HG03135 (cell line): ENCODE measurements at regions not wholly inside any gene's neighbourhood (a gene's known extent, or its start where the extent isn't known, plus 50 kb on each side); places are given as distances from the start of the nearest gene placed in this dataset.

ENCODE experiments used
- ATAC-seq: cut with Tn5 transposase; IDR thresholded peaks from one replicate; pipeline ENCODE4 v1.9.1; 2021; ENCODE audit warnings: mild to moderate bottlenecking, moderate library complexity; ENCODE audit not compliant: unreplicated experiment

- ATAC-seq, result no peak
Measured at GRCh38 chr5:165560648-165561047, 2055.2 kb downstream of the MAT2B start.

DNA sequence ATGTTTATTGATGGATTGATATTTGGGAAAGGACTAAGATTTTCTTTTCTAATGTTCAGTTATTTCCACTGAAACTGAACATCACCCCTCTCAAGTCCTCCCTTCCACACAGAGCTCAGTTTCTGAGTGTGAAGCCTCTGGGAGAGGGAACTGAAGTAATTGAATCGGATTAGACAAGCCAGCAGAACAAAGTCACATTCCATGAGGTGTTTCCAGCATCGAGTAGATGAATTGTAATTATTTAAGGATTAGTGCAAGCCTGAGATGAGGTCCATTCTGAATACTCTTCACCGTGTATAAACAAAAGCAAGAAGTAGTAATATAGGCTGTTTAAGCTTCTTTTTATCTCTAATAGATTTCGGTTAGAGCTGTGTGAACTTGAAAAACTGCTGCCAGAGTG is 2060.5 kb downstream of the MAT2B start:
- no peak for ATAC-seq

GRCh38 chr5:165569551-165569950 is 2064.1 kb downstream of the MAT2B start:
- no peak for ATAC-seq

DNA sequence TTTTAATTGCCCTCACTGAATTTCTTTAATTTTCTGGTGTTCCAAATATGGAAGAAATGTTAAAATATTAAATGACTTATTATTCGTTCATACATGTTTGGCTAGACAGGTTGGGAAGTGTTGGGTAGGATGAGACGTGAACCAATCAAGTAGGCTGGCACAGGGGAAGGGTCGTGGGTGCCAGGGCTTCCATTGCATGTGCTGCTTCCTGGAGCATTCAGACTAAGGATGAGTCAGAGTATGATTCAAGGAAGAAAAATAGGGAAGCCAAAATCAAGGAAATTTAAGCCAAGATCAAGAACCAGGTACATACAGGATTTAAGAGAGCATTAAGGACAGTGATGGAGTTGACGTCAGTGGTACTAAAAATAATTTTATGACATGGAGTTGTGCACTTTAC is 2068.0 kb downstream of the MAT2B start:
- ATAC-seq, result no peak

GRCh38 chr5:165574100-165574499 is 2068.7 kb downstream of the MAT2B start:
- no peak for ATAC-seq

- no peak for ATAC-seq
Measured at GRCh38 chr5:165576678-165577275, 2071.4 kb downstream of the MAT2B start.

- no peak for ATAC-seq
Measured at GRCh38 chr5:165579911-165580310, 2074.5 kb downstream of the MAT2B start.

DNA sequence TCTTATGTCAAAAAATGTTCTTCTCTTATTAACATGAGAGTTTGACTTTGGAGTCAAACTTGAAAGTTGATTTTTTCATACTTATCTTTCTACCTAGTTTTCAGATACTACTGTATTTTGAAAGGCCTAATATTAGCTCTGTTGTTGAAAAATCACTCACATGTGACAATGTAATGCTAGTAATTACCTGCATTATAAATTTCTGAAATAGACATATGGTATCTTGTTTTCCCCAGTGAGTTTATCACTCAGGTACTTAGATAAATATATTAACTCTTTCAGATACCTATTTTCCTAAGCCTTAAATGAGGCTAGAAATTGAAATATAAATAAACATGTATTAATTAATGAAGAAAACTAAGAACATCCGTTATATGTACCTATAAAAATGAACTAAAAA is 2089.3 kb downstream of the MAT2B start:
- ATAC-seq, result no peak

GRCh38 chr5:165602529-165602928 is 2097.1 kb downstream of the MAT2B start:
- ATAC-seq, result no peak

DNA sequence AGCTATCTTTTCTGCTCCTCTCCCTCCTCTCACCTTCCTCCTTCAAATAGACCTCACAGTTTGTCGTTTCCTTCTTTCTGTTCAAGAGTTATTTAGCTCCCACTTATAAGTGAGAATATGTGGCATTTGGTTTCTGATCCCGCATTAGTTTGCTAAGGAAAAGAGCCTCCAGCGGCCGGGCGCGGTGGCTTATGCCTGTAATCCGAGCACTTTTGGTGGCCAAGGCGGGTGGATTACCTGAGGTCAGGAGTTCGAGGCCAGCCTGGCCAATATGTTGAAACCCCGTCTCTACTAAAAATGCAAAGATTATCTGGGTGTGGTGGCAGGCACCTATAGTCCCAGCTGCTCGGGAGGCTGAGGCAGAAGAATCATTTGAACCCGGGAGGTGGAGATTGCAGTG is 2101.6 kb downstream of the MAT2B start:
- no peak for ATAC-seq

GRCh38 chr5:165609871-165610270 is 2104.5 kb downstream of the MAT2B start:
- no peak for ATAC-seq

GRCh38 chr5:165616490-165617405 is 2111.3 kb downstream of the MAT2B start:
- ATAC-seq, result no peak

DNA sequence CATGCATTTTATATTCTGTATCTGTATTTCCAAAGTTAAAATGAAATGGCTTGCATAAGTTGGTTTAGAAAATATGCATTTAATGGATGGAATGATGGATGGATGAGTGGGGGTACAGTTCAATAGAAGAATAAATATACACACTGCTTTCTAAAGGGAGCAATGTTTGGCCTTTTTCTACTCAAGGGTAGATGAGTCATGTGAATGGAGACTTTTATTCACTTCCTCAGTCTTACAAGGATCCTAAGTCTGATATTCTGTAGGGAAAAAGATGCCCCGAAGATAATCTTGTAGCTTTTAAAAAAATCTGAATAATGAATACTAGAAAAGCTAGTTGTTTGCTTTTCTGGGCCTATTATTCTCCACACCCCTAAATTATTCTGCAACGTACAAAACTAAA is 2112.1 kb downstream of the MAT2B start:
- no peak for ATAC-seq

DNA sequence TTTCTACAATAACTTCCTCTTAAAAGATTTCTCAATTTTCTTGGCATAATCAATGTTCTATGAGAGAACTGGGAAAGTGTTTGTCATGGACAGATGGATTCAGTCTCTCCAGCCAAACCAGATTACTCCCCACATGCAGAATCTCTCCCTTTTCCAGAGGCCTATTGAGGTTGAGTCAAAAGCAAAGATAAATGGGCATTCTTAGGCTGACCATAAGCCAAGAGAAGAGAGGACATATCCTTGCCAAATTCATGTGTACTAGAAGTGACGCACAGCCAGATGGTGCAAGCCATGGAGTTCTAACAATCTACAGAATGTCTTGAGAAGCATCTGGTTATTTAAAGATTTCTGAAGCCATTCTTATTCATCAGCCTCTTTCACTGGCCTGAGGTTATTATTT is 2115.0 kb downstream of the MAT2B start:
- no peak for ATAC-seq

- no peak for ATAC-seq
Measured at GRCh38 chr5:165622864-165623536, 2117.6 kb downstream of the MAT2B start.

GRCh38 chr5:165624166-165624946 is 2118.9 kb downstream of the MAT2B start:
- ATAC-seq, result no peak

GRCh38 chr5:165626161-165626560 is 2120.7 kb downstream of the MAT2B start:
- no peak for ATAC-seq

DNA sequence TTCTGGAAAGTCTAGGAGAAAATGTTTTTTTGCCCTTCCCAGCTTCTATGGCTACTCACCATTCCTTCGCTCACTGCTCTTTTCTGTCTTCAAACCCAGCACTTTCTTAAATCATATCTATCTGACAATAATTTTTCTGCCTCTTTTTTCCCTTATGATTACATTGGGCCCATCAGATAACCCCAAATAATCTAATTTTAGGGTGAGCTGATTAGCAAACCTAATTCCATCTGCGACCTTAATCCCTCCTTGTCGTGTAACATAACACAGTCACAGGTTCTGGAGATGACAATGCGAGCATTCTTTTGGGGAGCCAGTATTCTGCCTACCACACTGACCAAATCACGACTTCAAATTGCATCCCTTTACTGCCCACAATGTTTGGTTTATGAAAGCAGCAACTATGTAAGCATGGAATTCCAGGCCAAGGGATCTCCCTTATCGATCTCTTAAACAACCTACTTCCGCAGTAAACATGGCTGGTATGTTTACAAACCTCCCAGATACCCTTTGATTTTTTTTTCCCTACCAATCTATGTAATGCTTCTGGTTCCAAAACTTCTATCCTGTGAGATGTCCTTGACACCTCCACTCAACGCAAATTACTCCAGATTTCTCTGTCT is 2122.2 kb downstream of the MAT2B start:
- ATAC-seq, result no peak

- no peak for ATAC-seq
Measured at GRCh38 chr5:165630261-165630778, 2124.9 kb downstream of the MAT2B start.

DNA sequence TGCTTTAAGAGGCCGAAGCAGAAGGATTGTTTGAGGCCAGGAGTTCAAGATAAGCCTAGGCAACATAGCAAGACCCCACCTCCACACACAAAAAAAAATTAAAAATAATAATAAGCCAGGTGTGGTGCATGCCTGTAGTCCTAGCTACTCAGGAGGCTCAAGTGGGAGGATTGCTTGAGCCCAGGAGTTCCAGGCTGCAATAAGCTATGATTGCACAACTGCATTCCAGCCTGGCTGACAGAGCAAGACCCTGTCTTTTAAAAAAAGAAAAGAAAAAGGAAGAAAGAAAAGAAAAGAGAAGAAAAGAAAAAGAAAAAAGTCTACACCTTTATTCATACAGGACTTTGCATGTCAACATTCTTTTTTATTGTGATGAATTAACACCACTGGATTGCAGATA is 2125.8 kb downstream of the MAT2B start:
- no peak for ATAC-seq
